Stimulated activated naive B cell treated with anti-CD40 and anti-IgM and Interleukin-4, amounts not matched to agents 10 μg/mL and 1 μg/mL and 100 μg/mL, for 72 hours (primary cell): ENCODE measurements at regions not wholly inside any gene's neighbourhood (a gene's known extent, or its start where the extent isn't known, plus 50 kb on each side); places are given as distances from the start of the nearest gene placed in this dataset.

Experiments
- ATAC-seq, 2 donors: fragments of 150-1000 bp; cut with Tn5 transposase; replicated peaks; 2 replicates each; pipeline ENCODE4 v1.10.0; 2021; ENCODE audit warnings: moderate library complexity in 1 of 2
- DNase-seq: peaks from one replicate; pipeline ENCODE4 v3.0.0; 2021
- H3K27ac Mint-ChIP-seq: one replicate; pipeline ENCODE4 v1.8.0; 2022; ENCODE audit warnings: mild to moderate bottlenecking, mixed read lengths
- H3K27me3 Mint-ChIP-seq, 2 donors: one replicate each; pipeline ENCODE4 v1.8.0; 2022; ENCODE audit warnings: mixed read lengths in 2 of 2
- H3K36me3 Mint-ChIP-seq, 2 donors: one replicate each; pipeline ENCODE4 v1.8.0; 2022; ENCODE audit warnings: mixed read lengths in 2 of 2, mild to moderate bottlenecking in 1 of 2
- H3K4me1 Mint-ChIP-seq, 2 donors: one replicate each; pipeline ENCODE4 v1.8.0; 2022; ENCODE audit warnings: mixed read lengths in 2 of 2, mild to moderate bottlenecking in 1 of 2
- H3K4me3 Mint-ChIP-seq, 2 donors: one replicate each; pipeline ENCODE4 v1.8.0; 2022; ENCODE audit warnings: mild to moderate bottlenecking in 2 of 2, mixed read lengths in 2 of 2, moderate library complexity in 1 of 2
- H3K9me3 Mint-ChIP-seq, 2 donors: one replicate each; pipeline ENCODE4 v1.8.0; 2022; ENCODE audit warnings: mixed read lengths in 2 of 2, mild to moderate bottlenecking in 1 of 2

DNA sequence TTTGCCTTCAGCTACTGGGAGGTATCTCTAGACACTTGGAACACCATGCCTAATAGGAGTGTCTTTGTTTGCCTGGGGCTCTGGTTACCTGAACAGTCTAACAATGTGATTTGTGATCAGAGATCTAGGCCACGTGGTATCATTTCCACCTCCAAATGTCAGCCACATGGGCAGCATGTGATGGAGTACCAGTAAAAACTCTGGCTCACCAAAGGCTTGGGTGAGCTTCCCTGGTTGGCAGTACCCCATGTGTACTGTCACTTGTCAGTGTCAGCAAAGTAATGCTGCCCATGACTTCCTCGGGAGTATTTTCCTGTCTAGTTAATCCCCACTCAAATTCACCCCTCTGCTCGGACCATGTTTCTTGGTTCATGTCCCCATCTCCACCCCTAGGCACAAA, 195.2 kb upstream of the LRFN2 start:
- no peak for DNase-seq
- ATAC-seq: no peak
- Mint-ChIP-seq H3K27me3 (peaks cover 0 to 4% of the 10 kb centered on the region in 2 donors), H3K36me3 (no peaks in the 10 kb centered on the region), H3K27ac (no peak overlapping the region), H3K9me3 (no peaks in the 10 kb centered on the region), H3K4me3 (no peak overlapping the region), H3K4me1 (no peaks in the 10 kb centered on the region)

DNA sequence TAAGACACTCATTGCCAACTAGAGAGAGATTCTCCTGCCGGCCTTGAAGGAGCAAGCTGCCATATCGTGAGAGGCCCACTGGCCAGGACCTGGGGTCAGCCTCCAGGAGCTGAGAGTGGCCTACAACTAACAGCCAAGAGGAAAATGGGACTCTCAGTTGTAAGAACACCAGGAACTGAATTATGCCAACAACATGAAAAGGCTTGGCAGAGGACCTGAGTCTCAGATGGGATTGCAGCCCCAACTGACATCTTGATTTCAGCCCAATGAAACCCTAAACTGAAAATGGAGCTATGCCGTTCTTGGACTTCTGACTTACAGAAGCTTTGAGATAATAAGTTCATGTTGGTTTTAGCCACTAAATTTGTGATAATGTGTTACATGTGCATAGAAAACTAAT, 193.5 kb upstream of the LRFN2 start:
- Mint-ChIP-seq H3K9me3 (no peaks in the 10 kb centered on the region), H3K27ac (no peak overlapping the region), H3K36me3 (no peaks in the 10 kb centered on the region), H3K27me3 (peaks cover 0 to 4% of the 10 kb centered on the region in 2 donors), H3K4me3 (no peak overlapping the region), H3K4me1 (no peaks in the 10 kb centered on the region)
- no peak for DNase-seq
- ATAC-seq: no peak

DNA sequence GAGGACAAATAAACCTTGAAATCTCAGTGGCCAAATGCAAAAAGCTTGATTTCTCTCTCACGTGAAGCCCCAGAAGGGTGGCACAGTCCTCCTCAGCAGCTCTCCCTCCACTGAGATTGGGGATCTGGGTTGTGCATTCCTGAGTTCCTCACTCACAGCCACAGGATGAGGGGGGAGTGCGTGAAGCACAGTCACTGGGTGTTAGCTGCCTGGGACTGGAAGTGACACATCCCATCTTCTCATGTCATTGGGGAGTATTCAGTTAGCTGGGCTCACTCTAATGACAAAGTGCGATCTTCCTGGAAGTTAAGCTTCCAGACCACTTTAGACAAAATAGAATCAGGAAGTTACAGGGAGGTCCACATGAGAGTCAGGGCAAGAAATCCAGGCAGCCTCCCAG, 192.2 kb upstream of the LRFN2 start:
- Mint-ChIP-seq H3K27me3 (no peaks in the 10 kb centered on the region), H3K4me1 (no peaks in the 10 kb centered on the region), H3K9me3 (no peaks in the 10 kb centered on the region), H3K36me3 (no peaks in the 10 kb centered on the region), H3K4me3 (no peak overlapping the region), H3K27ac (no peak overlapping the region)
- ATAC-seq: no peak
- DNase-seq: no peak

DNA sequence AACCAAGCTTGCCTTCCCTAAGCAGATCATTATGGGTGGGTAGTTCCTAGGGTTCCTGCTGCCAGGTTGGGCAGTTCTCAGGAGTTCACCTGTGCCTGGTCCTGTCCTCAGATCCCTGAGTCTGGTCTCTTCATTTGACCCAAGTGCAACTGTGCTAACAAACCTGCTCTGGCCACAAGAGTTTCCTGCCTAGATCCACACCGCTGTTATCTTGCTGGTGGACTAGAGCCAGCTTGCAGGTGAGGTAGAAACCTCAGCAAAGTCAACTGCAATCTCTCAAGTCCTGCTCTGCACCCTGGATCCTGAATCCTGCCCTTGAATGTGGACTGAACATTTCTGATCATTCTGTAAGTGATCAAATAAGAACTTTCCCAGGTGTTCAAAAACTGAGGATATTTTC, 191.8 kb upstream of the LRFN2 start:
- Mint-ChIP-seq H3K4me3 (no peak overlapping the region), H3K27ac (no peak overlapping the region), H3K9me3 (no peaks in the 10 kb centered on the region), H3K36me3 (no peaks in the 10 kb centered on the region), H3K27me3 (no peaks in the 10 kb centered on the region), H3K4me1 (no peaks in the 10 kb centered on the region)
- ATAC-seq (no peak), DNase-seq (no peak)

DNA sequence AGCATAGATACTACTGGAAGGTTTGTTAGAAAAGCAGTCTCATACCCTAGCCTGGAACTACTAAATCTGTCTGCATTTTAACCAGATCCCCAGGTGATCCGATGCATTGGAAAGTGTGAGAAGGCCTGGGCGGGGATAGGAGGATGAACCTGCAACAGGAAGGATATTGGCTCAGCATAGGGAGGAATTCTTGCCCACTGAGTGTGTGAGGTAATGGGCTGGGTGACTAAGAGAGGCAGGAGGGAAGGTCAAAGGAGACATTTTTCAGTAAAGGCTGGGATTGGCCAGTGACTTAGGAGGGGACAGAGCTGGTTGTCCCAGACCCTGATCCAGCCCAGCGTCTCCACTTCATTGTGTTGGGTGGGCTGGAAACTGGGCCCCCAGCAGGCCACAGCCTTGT, 191.0 kb upstream of the LRFN2 start:
- no peaks in the 10 kb centered on the region for H3K27me3 Mint-ChIP-seq
- no peaks in the 10 kb centered on the region for H3K9me3 Mint-ChIP-seq
- no peaks in the 10 kb centered on the region for H3K4me1 Mint-ChIP-seq
- no peak for DNase-seq
- no peak for ATAC-seq
- no peaks in the 10 kb centered on the region for H3K36me3 Mint-ChIP-seq
- no peak overlapping the region for H3K27ac Mint-ChIP-seq
- H3K4me3 Mint-ChIP-seq: no peak overlapping the region

DNA sequence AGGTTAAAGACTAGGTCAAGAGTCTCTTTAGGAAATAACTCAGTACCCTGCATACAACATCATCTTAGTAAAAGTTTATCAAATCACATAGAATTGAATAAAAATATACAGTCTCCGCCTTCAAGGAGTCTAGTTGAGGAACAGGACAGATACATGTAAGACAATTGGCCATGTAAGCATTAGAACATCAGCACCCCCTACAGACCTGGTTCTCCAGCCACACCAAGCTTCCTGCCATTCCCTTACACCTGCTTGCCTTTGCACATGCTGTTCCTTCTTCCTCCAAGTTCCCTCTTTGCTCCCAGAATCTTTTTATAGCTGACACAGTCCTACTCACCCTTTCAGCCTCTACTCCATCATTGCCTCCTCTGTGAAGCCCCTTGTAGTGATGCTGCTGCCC, 187.8 kb upstream of the LRFN2 start:
- Mint-ChIP-seq H3K9me3 (peaks cover 0 to 5% of the 10 kb centered on the region in 2 donors), H3K4me1 (no peaks in the 10 kb centered on the region), H3K27ac (no peak overlapping the region), H3K36me3 (no peaks in the 10 kb centered on the region), H3K27me3 (no peaks in the 10 kb centered on the region), H3K4me3 (no peak overlapping the region)
- no peak for ATAC-seq
- DNase-seq: no peak

DNA sequence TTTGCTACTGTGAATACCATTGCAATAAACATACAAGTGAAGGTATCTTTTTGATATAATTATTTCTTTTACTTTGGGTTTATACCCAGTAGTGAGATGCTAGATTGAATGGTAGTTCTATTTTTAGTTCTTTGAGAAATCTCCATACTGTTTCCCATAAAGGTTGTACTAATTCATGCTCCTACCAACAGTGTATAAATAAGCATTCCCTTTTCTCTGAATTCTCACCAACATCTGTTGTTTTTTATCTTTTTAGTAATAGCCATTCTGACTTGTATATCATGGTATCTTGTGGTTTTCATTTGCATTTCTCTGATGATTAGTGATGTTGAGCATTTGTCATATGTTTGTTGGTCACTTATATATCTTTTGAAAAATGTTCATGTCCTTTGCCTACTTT, 183.6 kb upstream of the LRFN2 start:
- Mint-ChIP-seq H3K4me3 (no peak overlapping the region), H3K36me3 (no peaks in the 10 kb centered on the region), H3K4me1 (no peaks in the 10 kb centered on the region), H3K9me3 (peaks cover 0 to 7% of the 10 kb centered on the region in 2 donors), H3K27ac (no peak overlapping the region), H3K27me3 (no peaks in the 10 kb centered on the region)
- no peak for ATAC-seq
- no peak for DNase-seq

DNA sequence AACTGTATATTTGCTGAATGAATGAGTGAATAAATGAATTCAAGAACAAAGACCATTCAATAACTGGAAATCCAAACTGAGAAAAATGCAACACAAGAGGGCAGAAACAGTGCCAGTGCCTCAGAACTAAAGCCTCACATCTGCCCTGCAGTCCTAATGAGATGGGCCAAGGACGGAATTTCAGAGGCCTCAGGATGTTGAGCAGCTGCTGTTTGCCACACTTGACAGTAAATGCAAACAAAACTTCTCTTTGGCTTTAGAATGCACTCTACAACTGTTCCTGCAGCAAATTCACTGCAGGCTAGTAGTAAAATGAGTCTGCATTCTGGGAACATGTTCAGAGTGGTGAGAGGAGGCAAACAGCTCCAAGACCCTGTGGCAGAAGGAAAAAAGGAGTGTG, 177.6 kb upstream of the LRFN2 start:
- Mint-ChIP-seq H3K9me3 (peaks cover 0 to 4% of the 10 kb centered on the region in 2 donors), H3K4me1 (peaks cover 0 to 5% of the 10 kb centered on the region in 2 donors), H3K27me3 (no peaks in the 10 kb centered on the region), H3K36me3 (no peaks in the 10 kb centered on the region), H3K4me3 (no peak overlapping the region), H3K27ac (no peak overlapping the region)
- DNase-seq (no peak), ATAC-seq (no peak)

DNA sequence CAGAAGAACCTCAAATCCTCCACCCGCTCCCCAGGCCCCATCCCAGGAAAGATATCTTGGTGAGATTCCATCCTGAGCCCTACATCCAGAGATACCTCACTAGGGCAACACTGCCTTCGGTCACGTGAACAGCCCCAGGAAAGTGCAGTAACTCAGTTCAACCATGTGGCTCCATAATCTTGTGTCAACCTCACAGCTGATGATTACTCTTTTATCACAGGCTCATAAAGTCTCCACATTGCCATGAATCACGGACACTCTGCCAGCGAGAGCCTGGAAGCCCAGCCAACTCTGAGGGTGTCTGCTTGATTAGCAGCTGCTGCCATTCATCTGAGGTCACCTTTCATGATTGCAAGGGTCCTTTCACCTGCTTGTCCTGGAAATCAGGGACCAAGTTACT, 175.8 kb upstream of the LRFN2 start:
- Mint-ChIP-seq H3K4me3 (no peak overlapping the region), H3K27me3 (peaks cover 0 to 5% of the 10 kb centered on the region in 2 donors), H3K36me3 (no peaks in the 10 kb centered on the region), H3K27ac (no peak overlapping the region), H3K4me1 (peaks cover 0 to 5% of the 10 kb centered on the region in 2 donors), H3K9me3 (peaks cover 0 to 4% of the 10 kb centered on the region in 2 donors)
- no peak for ATAC-seq
- DNase-seq: no peak

DNA sequence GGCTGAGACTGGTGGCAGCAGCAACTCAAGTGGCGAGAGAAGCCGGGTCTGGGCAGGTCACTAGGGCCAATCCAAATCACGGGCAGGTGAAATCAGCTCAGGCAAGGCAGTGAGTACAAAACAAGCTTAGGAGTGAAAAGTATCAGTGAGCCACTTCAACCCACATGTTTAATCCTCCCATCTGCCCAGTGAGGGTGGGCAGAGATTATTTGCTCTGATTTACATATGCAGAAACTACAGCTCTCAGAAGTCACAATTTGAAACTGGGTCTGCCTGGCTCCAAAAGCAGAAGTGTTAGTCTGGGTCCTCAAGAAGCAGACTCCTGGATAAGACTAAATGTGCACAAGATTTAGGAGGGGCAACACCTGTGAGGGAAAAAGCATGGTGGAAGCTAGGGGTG, 173.7 kb upstream of the LRFN2 start:
- peaks cover 16 to 24% of the 10 kb centered on the region in 2 donors for H3K27me3 Mint-ChIP-seq
- H3K27ac Mint-ChIP-seq: no peak overlapping the region
- peaks cover 15 to 21% of the 10 kb centered on the region in 2 donors for H3K4me1 Mint-ChIP-seq
- DNase-seq (no peak), ATAC-seq (no peak)
- no peak overlapping the region for H3K4me3 Mint-ChIP-seq
- no peaks in the 10 kb centered on the region for H3K36me3 Mint-ChIP-seq
- peaks cover 0 to 2% of the 10 kb centered on the region in 2 donors for H3K9me3 Mint-ChIP-seq

DNA sequence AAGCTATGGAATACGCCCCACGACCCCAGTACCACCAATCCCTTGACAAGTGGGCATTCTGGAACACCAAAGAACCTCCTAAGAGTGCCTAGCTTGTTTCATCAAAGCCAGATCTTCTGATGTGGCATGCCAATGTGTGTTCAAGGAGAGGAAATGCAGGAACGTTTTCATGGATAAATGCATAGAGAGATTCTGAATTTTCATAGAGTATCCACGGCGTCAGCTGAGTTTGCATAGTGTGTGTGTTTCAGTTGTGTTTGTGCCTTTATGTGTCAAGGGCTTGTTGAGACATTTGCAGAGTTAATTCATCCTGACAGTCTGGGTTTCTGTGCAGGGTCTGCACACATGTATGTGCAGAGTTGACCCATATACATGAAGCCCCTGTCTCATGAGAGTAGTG, 172.7 kb upstream of the LRFN2 start:
- no peaks in the 10 kb centered on the region for H3K36me3 Mint-ChIP-seq
- H3K27ac Mint-ChIP-seq: no peak overlapping the region
- ATAC-seq: no peak
- peaks cover 25 to 31% of the 10 kb centered on the region in 2 donors for H3K27me3 Mint-ChIP-seq
- H3K4me3 Mint-ChIP-seq: no peak overlapping the region
- peaks cover 0 to 2% of the 10 kb centered on the region in 2 donors for H3K9me3 Mint-ChIP-seq
- peaks cover 21 to 31% of the 10 kb centered on the region in 2 donors for H3K4me1 Mint-ChIP-seq
- DNase-seq: no peak

DNA sequence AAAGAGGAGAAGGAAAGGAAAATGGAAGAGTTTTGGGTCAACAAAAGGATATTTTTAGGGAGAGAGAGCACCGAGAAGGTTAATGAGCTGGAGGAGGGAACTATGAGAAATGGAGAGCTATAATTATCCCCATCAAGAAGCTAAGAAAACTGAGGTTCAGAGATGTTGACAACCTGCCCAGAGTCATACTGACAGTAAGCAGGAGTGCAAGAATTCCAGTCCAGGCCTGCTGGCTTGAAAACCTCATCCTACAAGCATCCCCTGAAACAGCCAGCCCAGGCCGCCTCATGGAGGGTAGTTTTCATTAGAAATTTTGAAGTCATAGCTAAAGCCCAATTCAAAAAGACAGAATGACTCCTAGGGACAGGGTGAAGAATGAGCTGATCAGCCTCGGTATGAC, 172.1 kb upstream of the LRFN2 start:
- no peak overlapping the region for H3K4me3 Mint-ChIP-seq
- no peaks in the 10 kb centered on the region for H3K36me3 Mint-ChIP-seq
- no peak overlapping the region for H3K27ac Mint-ChIP-seq
- no peak for DNase-seq
- no peak for ATAC-seq
- peaks cover 23 to 37% of the 10 kb centered on the region in 2 donors for H3K4me1 Mint-ChIP-seq
- peaks cover 0 to 2% of the 10 kb centered on the region in 2 donors for H3K9me3 Mint-ChIP-seq
- peaks cover 31 to 35% of the 10 kb centered on the region in 2 donors for H3K27me3 Mint-ChIP-seq

DNA sequence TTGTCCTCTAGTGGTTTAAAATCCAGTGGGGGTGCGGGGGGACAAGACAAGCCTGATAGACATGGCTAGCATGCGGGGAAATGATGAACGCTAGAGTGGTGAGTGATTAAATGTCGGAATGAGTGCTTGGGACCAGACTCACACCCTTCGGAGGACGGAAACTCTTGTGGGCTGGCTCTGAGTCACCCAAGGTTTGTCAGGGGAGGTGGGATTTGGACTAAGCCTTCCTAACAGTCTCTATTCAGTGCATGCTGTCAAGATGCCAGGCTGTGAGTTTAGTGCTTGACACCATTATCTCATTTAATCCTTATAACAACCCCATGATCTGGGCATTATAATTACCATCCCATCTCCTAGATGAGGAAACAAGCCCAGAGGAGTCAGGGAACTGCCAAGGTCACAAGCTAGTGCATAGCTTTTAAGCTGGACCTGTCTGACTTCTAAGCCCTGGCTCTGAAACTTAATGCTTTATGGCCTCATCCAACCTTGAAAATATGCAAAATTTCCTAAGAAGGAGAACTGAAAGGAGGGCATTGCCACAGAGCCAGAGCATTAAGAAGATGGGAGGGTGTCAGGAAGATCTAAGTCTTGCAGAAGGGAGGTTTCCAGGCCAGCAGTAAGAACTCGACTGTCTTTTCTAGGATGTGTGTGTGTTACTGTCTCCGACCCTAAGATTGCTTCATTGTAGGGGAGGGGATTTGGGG, 168.7 kb upstream of the LRFN2 start:
- no peak overlapping the region for H3K4me3 Mint-ChIP-seq
- peaks cover 37 to 40% of the 10 kb centered on the region in 2 donors for H3K27me3 Mint-ChIP-seq
- H3K4me1 Mint-ChIP-seq: peaks cover 25 to 37% of the 10 kb centered on the region in 2 donors
- no peaks in the 10 kb centered on the region for H3K9me3 Mint-ChIP-seq
- H3K36me3 Mint-ChIP-seq: no peaks in the 10 kb centered on the region
- DNase-seq (no peak), ATAC-seq (peak; percentile 72 to 83)
- no peak overlapping the region for H3K27ac Mint-ChIP-seq

DNA sequence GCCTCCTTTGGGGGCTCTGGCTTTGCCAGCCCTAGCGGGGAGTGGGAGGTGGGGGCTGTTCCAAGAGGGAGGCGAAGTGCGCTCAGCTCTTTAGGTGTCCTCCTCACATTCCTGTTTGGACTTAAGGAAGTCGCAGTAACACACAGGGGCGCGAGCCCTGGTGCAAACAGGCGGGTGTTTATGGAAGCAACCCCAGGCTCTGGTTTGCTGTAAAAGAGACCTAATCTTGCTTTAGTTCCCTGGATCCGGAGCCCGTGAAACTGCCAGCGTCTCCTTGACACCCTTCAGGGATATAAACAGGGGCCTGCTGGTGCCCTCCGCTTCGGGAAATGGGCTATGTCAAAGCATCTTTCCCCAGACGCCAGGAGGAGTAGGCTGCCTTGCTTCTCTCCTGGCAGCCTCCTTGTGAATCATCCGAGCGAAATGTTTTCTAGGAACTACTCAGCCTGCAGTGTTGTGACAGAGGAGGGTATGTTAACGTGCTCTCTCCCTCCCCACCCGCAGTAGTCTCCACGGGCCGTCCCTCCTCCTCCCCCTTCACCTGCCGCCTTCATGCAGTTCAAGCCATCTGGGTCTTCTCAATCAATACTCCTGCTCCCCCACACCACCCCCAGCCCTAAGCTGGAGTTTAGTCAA, 168.0 kb upstream of the LRFN2 start:
- H3K9me3 Mint-ChIP-seq: no peaks in the 10 kb centered on the region
- peaks cover 25 to 36% of the 10 kb centered on the region in 2 donors for H3K4me1 Mint-ChIP-seq
- ATAC-seq (peak in 1 of 2 donors; percentile 26), DNase-seq (no peak)
- no peak overlapping the region for H3K27ac Mint-ChIP-seq
- H3K27me3 Mint-ChIP-seq: peaks cover 37 to 40% of the 10 kb centered on the region in 2 donors
- no peak overlapping the region for H3K4me3 Mint-ChIP-seq
- no peaks in the 10 kb centered on the region for H3K36me3 Mint-ChIP-seq

DNA sequence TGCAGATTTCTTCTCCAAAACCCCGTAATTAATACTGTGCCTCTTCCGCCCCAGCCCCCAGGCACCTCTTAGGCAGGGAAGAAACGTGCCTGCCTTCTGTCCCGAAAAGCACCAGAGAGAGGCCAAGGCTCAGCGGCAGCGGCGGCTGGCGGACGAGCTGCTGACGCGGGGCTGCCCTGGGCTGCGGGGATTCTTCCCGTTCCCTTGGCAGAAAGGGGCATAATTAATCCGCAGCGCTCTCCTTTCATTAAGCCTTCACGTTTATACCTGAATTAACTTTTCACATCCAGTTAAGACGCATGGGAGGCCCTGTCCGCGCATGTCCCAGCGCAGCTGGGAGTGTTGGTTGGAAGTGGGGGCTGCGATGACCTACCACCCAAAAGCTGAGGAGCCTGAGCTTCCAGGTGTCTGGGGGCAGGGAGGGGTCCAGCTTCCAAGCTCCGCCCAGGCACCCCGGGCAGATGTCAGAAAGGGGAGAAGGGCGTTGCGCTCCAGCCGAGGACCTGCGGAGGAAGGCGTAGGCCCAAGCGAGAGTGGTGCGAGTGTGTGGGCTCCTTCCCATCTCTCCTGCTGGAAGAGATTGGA, 167.4 kb upstream of the LRFN2 start:
- no peak overlapping the region for H3K27ac Mint-ChIP-seq
- ATAC-seq (no peak), DNase-seq (no peak)
- no peak overlapping the region for H3K4me3 Mint-ChIP-seq
- no peaks in the 10 kb centered on the region for H3K36me3 Mint-ChIP-seq
- peaks cover 37 to 40% of the 10 kb centered on the region in 2 donors for H3K27me3 Mint-ChIP-seq
- peaks cover 25 to 36% of the 10 kb centered on the region in 2 donors for H3K4me1 Mint-ChIP-seq
- no peaks in the 10 kb centered on the region for H3K9me3 Mint-ChIP-seq
